Type B pancreatic cell (in vitro differentiated cells): ENCODE measurements at regions not wholly inside any gene's neighbourhood (a gene's known extent, or its start where the extent isn't known, plus 50 kb on each side); places are given as distances from the start of the nearest gene placed in this dataset.
A peak's percentile ranks its signal among the peaks of the same experiment; 100 is the strongest.

Source experiments
- DNase-seq: peaks from one replicate; pipeline ENCODE4 v3.0.0; 2021; ENCODE audit warnings: mixed read lengths; ENCODE audit not compliant: unreplicated experiment; ENCODE audit errors: extremely low spot score
- H3K27ac Mint-ChIP-seq: 2 replicates; pipeline ENCODE4 v1.8.0; 2021; ENCODE audit warnings: mild to moderate bottlenecking, mixed read lengths
- H3K27me3 Mint-ChIP-seq: 2 replicates; pipeline ENCODE4 v1.8.0; 2021; ENCODE audit warnings: mixed read lengths
- H3K36me3 Mint-ChIP-seq: 2 replicates; pipeline ENCODE4 v1.8.0; 2021; ENCODE audit warnings: mixed read lengths
- H3K4me1 Mint-ChIP-seq: one replicate; pipeline ENCODE4 v1.8.0; 2021; ENCODE audit warnings: mixed read lengths; ENCODE audit not compliant: unreplicated experiment
- H3K4me3 Mint-ChIP-seq: 2 replicates; pipeline ENCODE4 v1.8.0; 2021; ENCODE audit warnings: mild to moderate bottlenecking, mixed read lengths
- H3K9me3 Mint-ChIP-seq: 2 replicates; pipeline ENCODE4 v1.8.0; 2021; ENCODE audit warnings: mixed read lengths
- CTCF ChIP-seq: fragments of 200-600 bp; sonication (generic); conservative IDR thresholded peaks from 2 replicates; pipeline ENCODE4 v1.5.0; 2021; ENCODE audit warnings: antibody characterized with exemption, mild to moderate bottlenecking

- Mint-ChIP-seq H3K9me3 (peaks cover 6% of the 10 kb centered on the region), H3K27me3 (no peaks in the 10 kb centered on the region), H3K36me3 (no peaks in the 10 kb centered on the region), H3K4me3 (no peak overlapping the region), H3K4me1 (peaks cover 34% of the 10 kb centered on the region), H3K27ac (no peak overlapping the region)
- no peak for DNase-seq
- TF ChIP-seq CTCF, result no peak
Observed at GRCh38 chr3:72345237-72345878, 502.9 kb downstream of the SHQ1 start.

- Mint-ChIP-seq H3K4me1 (peaks cover 34% of the 10 kb centered on the region), H3K9me3 (peaks cover 6% of the 10 kb centered on the region)
Observed at GRCh38 chr3:72344647-72345046, 503.6 kb downstream of the SHQ1 start.

GRCh38 chr3:72344236-72344635 is 504.0 kb downstream of the SHQ1 start:
- no peak for DNase-seq
- no peak for TF ChIP-seq CTCF
- Mint-ChIP-seq H3K36me3 (no peaks in the 10 kb centered on the region), H3K4me1 (peaks cover 33% of the 10 kb centered on the region), H3K27ac (peak overlapping the region; percentile 16), H3K27me3 (no peaks in the 10 kb centered on the region), H3K9me3 (peaks cover 3% of the 10 kb centered on the region), H3K4me3 (no peak overlapping the region)

More at GRCh38 chr3:72344647-72345046, 503.6 kb downstream of the SHQ1 start:
- Mint-ChIP-seq H3K27ac (no peak overlapping the region), H3K27me3 (no peaks in the 10 kb centered on the region), H3K4me3 (no peak overlapping the region), H3K36me3 (no peaks in the 10 kb centered on the region)
- no peak for TF ChIP-seq CTCF
- DNase-seq, result no peak

- Mint-ChIP-seq H3K36me3 (no peaks in the 10 kb centered on the region), H3K4me3 (no peak overlapping the region), H3K27ac (no peak overlapping the region), H3K4me1 (peaks cover 30% of the 10 kb centered on the region), H3K27me3 (no peaks in the 10 kb centered on the region), H3K9me3 (no peaks in the 10 kb centered on the region)
- no peak for TF ChIP-seq CTCF
- DNase-seq, result no peak
Observed at GRCh38 chr3:72343078-72343477, 505.2 kb downstream of the SHQ1 start.

- Mint-ChIP-seq H3K9me3 (no peaks in the 10 kb centered on the region), H3K4me3 (no peak overlapping the region), H3K36me3 (no peaks in the 10 kb centered on the region), H3K27ac (no peak overlapping the region), H3K4me1 (peaks cover 30% of the 10 kb centered on the region), H3K27me3 (no peaks in the 10 kb centered on the region)
- TF ChIP-seq CTCF, result no peak
- DNase-seq, result no peak
Observed at GRCh38 chr3:72342450-72342849, 505.8 kb downstream of the SHQ1 start.
